PC-3 (cell line): ENCODE measurements at regions not wholly inside any gene's neighbourhood (a gene's known extent, or its start where the extent isn't known, plus 50 kb on each side); places are given as distances from the start of the nearest gene placed in this dataset.
"Not testable (repeated sequence)": the region's sequence is repeated elsewhere in the genome, so short reads cannot be mapped to it uniquely, and the experiment has no call there.

Experiments
- ATAC-seq: fragments of 200-7000 bp; cut with Tn5 transposase; 2 replicates; pipeline ENCODE4 v1.9.1; 2020; ENCODE audit warnings: mild to moderate bottlenecking, moderate library complexity
- BruUV-seq: library from RNA; stranded (reverse); fragments of 400-500 nt; replicated peaks from 2 replicates; lab custom pipeline; 2021; lab: Mats Ljungman, UMichigan
- CTCF ChIA-PET: fragments of 300-600 bp; sonication (Branson Sonifier 250); formaldehyde crosslinking; loops from one replicate; lab custom pipeline; 2022; ENCODE audit warnings: antibody characterized with exemption; lab: Charles Lee
- POLR2A ChIA-PET: fragments of 300-600 bp; sonication (Branson Sonifier 250); formaldehyde crosslinking; loops from one replicate; lab custom pipeline; 2022; ENCODE audit warnings: antibody characterized with exemption; ENCODE audit not compliant: unreplicated experiment; lab: Charles Lee
- DNase-seq: peaks from one replicate; pipeline ENCODE4 v3.0.0-alpha.2; 2015
- H2AFZ ChIP-seq: fragments of 300-600 bp; sonication (generic); 2 replicates; pipeline ENCODE4 v1.6.0; 2016; ENCODE audit warnings: antibody characterized with exemption, low read length
- H3F3A ChIP-seq: fragments of 300-600 bp; sonication (generic); one replicate; pipeline ENCODE4 v1.6.0; 2017; ENCODE audit warnings: antibody characterized with exemption, low read length, control low read depth, mild to moderate bottlenecking; ENCODE audit not compliant: unreplicated experiment
- H3K27ac ChIP-seq: fragments of 300-600 bp; sonication (generic); 2 replicates; pipeline ENCODE4 v1.5.1; 2016; ENCODE audit warnings: mild to moderate bottlenecking, low read length
- H3K27me3 ChIP-seq: fragments of 300-600 bp; sonication (generic); 2 replicates; pipeline ENCODE4 v1.6.1; 2016; ENCODE audit warnings: low read length, mixed read lengths
- H3K36me3 ChIP-seq: fragments of 300-600 bp; sonication (generic); 2 replicates; pipeline ENCODE4 v1.6.1; 2016; ENCODE audit warnings: low read depth, mixed run types, low read length, mixed read lengths
- H3K4me1 ChIP-seq: fragments of 300-600 bp; sonication (generic); 2 replicates; pipeline ENCODE4 v1.5.1; 2016; ENCODE audit warnings: low read length; ENCODE audit not compliant: insufficient read depth
- H3K4me2 ChIP-seq: fragments of 300-600 bp; sonication (generic); 2 replicates; pipeline ENCODE4 v1.6.0; 2016; ENCODE audit warnings: low read length
- H3K4me3 ChIP-seq: fragments of 300-600 bp; sonication (generic); 2 replicates; pipeline ENCODE4 v1.5.1; 2016; ENCODE audit warnings: mild to moderate bottlenecking, low read length, mixed read lengths
- H3K79me2 ChIP-seq: fragments of 300-600 bp; sonication (generic); 2 replicates; pipeline ENCODE4 v1.6.1; 2017; ENCODE audit warnings: low read length, mixed read lengths
- H3K9ac ChIP-seq: fragments of 300-600 bp; sonication (generic); 2 replicates; pipeline ENCODE4 v1.6.0; 2016; ENCODE audit warnings: mild to moderate bottlenecking, low read length
- H3K9me2 ChIP-seq: fragments of 300-600 bp; sonication (generic); replicated peaks from 2 replicates; pipeline ENCODE4 v1.6.1; 2016; ENCODE audit warnings: mixed run types, low read length, mixed read lengths
- H3K9me3 ChIP-seq: fragments of 300-600 bp; sonication (generic); 2 replicates; pipeline ENCODE4 v1.6.1; 2016; ENCODE audit warnings: low read length, mixed read lengths
- H4K20me1 ChIP-seq: fragments of 300-600 bp; sonication (generic); 2 replicates; pipeline ENCODE4 v1.6.1; 2016; ENCODE audit warnings: low read length, mixed read lengths
- CTCF ChIP-seq: fragments of 300-600 bp; sonication (generic); conservative IDR thresholded peaks from 2 replicates; pipeline ENCODE4 v1.5.1; 2017; ENCODE audit warnings: antibody characterized with exemption, low read depth, mild to moderate bottlenecking, low read length
- EZH2 ChIP-seq: fragments of 300-600 bp; sonication (generic); IDR thresholded peaks from one replicate; pipeline ENCODE4 v1.6.1; 2017; ENCODE audit warnings: antibody characterized with exemption, mild to moderate bottlenecking, low read length; ENCODE audit not compliant: unreplicated experiment
- EZH2phosphoT487 ChIP-seq: fragments of 300-600 bp; sonication (generic); IDR thresholded peaks from 2 replicates; pipeline ENCODE4 v1.6.1; 2018; ENCODE audit warnings: mild to moderate bottlenecking, antibody characterized with exemption, low read length, borderline replicate concordance
- intact Hi-C: fragments of 100-400 bp; cut with micrococcal nuclease; formaldehyde crosslinking; loops from 2 replicates; pipeline ENCODE4 v1.9.0; 2023

- ChIA-PET POLR2A (no interaction called here), CTCF (no interaction called here)
- H3K9ac ChIP-seq: no peak overlapping the region
- H3K27ac ChIP-seq: no peak overlapping the region
- H3K9me3 ChIP-seq: no peaks in the 10 kb centered on the region
- DNase-seq (no peak), ATAC-seq (no peak)
- no peaks in the 10 kb centered on the region for H3K27me3 ChIP-seq
- no peaks in the 10 kb centered on the region for H3K36me3 ChIP-seq
- intact Hi-C loops: no loop called here
- no TSS peak for BruUV-seq
- no peaks in the 10 kb centered on the region for H4K20me1 ChIP-seq
- no peak overlapping the region for H3K4me3 ChIP-seq
- no peak overlapping the region for H2AFZ ChIP-seq
- H3K9me2 ChIP-seq: no peaks in the 10 kb centered on the region
- TF ChIP-seq EZH2phosphoT487 (no peak), EZH2 (no peak), CTCF (no peak)
- no peaks in the 10 kb centered on the region for H3K4me1 ChIP-seq
- no peaks in the 10 kb centered on the region for H3F3A ChIP-seq
- no peaks in the 10 kb centered on the region for H3K79me2 ChIP-seq
- no peak overlapping the region for H3K4me2 ChIP-seq
Measured at GRCh38 chr13:86920961-86921360, 750.2 kb upstream of the SLITRK5 start.

- BruUV-seq: no TSS peak
- CTCF ChIA-PET: no interaction called here
Measured at GRCh38 chr13:86922936-86923335, 748.2 kb upstream of the SLITRK5 start.

GRCh38 chr13:86926916-86927315 is 744.3 kb upstream of the SLITRK5 start:
- H3K79me2 ChIP-seq, ATAC-seq, H3K4me2 ChIP-seq, H3K27me3 ChIP-seq, BruUV-seq, intact Hi-C loops, H3K27ac ChIP-seq, CTCF ChIA-PET, H4K20me1 ChIP-seq, H2AFZ ChIP-seq, H3K4me3 ChIP-seq, H3K9me2 ChIP-seq, POLR2A ChIA-PET, H3K4me1 ChIP-seq, H3F3A ChIP-seq, H3K9ac ChIP-seq, DNase-seq, H3K9me3 ChIP-seq, H3K36me3 ChIP-seq: not testable (repeated sequence)

More at GRCh38 chr13:86922936-86923335, 748.2 kb upstream of the SLITRK5 start:
- Histone ChIP-seq H3K79me2 (no peaks in the 10 kb centered on the region), H4K20me1 (no peaks in the 10 kb centered on the region), H3F3A (no peaks in the 10 kb centered on the region), H3K4me1 (no peaks in the 10 kb centered on the region), H3K4me2 (no peak overlapping the region), H3K36me3 (no peaks in the 10 kb centered on the region), H3K9me2 (no peaks in the 10 kb centered on the region), H3K4me3 (no peak overlapping the region), H2AFZ (no peak overlapping the region), H3K9ac (no peak overlapping the region), H3K9me3 (no peaks in the 10 kb centered on the region), H3K27me3 (no peaks in the 10 kb centered on the region), H3K27ac (no peak overlapping the region)
- intact Hi-C loops: no loop called here
- ATAC-seq: no peak
- POLR2A ChIA-PET: no interaction called here
- TF ChIP-seq EZH2phosphoT487 (no peak), EZH2 (no peak), CTCF (no peak)
- no peak for DNase-seq
